Kidney epithelial cell (primary cell): ENCODE measurements at regions not wholly inside any gene's neighbourhood (a gene's known extent, or its start where the extent isn't known, plus 50 kb on each side); places are given as distances from the start of the nearest gene placed in this dataset.

Experiments used
- DNase-seq: peaks from one replicate; pipeline ENCODE4 v3.0.0-alpha.2; 2010; ENCODE audit warnings: low read depth
- H3K27me3 ChIP-seq: 2 replicates; pipeline ENCODE4 v1.6.0; 2011; ENCODE audit warnings: low read length; ENCODE audit not compliant: control insufficient read depth, insufficient read depth
- H3K36me3 ChIP-seq: 2 replicates; pipeline ENCODE4 v1.5.1; 2011; ENCODE audit warnings: low read length; ENCODE audit not compliant: control insufficient read depth, insufficient read depth
- H3K4me3 ChIP-seq: 2 replicates; pipeline ENCODE4 v1.5.1; 2011; ENCODE audit warnings: low read depth, mild to moderate bottlenecking, control low read depth, low read length
- CTCF ChIP-seq: IDR thresholded peaks from 2 replicates; pipeline ENCODE4 v1.5.1; 2011; ENCODE audit warnings: mild to moderate bottlenecking, moderate library complexity, low read length, control low read depth, inconsistent platforms; ENCODE audit not compliant: insufficient read depth, poor library complexity, severe bottlenecking

DNA sequence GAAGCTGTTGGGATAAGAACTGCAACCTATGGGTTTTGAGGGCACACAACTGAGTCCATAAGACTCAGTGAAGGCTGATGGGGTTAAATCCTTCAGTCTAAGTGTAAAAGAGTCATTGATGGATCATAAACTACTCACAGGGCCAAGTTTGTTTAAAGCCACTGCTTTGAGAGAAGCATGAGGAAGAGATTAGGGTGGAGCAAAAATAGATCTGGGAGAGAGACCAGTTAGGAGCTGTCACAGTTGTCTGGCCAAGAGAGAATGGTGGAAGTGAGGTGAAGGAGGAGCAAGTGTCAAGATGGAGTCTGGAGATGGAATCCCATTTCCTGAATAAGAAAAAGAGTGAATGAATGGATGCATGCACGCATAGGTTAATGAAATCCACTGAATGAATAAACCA is 379.1 kb upstream of the CDH11 start:
- H3K27me3 ChIP-seq: no peaks in the 10 kb centered on the region
- DNase-seq: no peak
- H3K36me3 ChIP-seq: no peaks in the 10 kb centered on the region
- no peak for TF ChIP-seq CTCF
- H3K4me3 ChIP-seq: no peak overlapping the region

- DNase-seq: no peak
- H3K36me3 ChIP-seq: no peaks in the 10 kb centered on the region
- H3K27me3 ChIP-seq: no peaks in the 10 kb centered on the region
- no peak overlapping the region for H3K4me3 ChIP-seq
- TF ChIP-seq CTCF: no peak
Observed at GRCh38 chr16:65500007-65500406, 378.1 kb upstream of the CDH11 start.

DNA sequence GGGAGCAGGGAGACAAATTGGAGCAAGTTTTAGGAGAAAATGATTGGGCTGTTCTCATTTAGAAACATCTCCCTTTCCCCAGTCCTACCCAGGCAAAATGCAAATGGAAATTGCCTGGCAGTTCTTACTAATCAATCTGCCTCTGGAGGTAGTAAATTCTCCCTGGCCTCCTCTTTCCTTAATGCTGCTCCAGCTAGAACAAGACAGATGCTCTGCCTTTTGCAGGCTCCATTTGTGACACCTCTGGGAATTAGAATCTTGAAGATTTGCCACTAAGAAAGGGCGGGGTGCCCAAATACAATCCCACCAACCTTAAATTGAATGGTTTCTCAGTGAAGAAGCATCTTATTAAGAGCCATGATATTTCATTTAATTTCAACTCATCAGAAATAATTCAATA is 377.7 kb upstream of the CDH11 start:
- Histone ChIP-seq H3K27me3 (no peaks in the 10 kb centered on the region), H3K4me3 (no peak overlapping the region), H3K36me3 (no peaks in the 10 kb centered on the region)
- TF ChIP-seq CTCF: no peak
- no peak for DNase-seq

- Histone ChIP-seq H3K36me3 (no peaks in the 10 kb centered on the region), H3K27me3 (no peaks in the 10 kb centered on the region), H3K4me3 (no peak overlapping the region)
- no peak for TF ChIP-seq CTCF
- DNase-seq: no peak
Observed at GRCh38 chr16:65497571-65497970, 375.7 kb upstream of the CDH11 start.

GRCh38 chr16:65495106-65495505 is 373.2 kb upstream of the CDH11 start:
- DNase-seq: no peak
- H3K4me3 ChIP-seq: no peak overlapping the region
- H3K27me3 ChIP-seq: no peaks in the 10 kb centered on the region
- TF ChIP-seq CTCF: no peak
- H3K36me3 ChIP-seq: no peaks in the 10 kb centered on the region

- TF ChIP-seq CTCF: no peak
- Histone ChIP-seq H3K36me3 (no peaks in the 10 kb centered on the region), H3K4me3 (no peak overlapping the region), H3K27me3 (no peaks in the 10 kb centered on the region)
- no peak for DNase-seq
Observed at GRCh38 chr16:65494609-65495008, 372.7 kb upstream of the CDH11 start.
